Ishikawa (cell line): ENCODE measurements at regions not wholly inside any gene's neighbourhood (a gene's known extent, or its start where the extent isn't known, plus 50 kb on each side); places are given as distances from the start of the nearest gene placed in this dataset.

ENCODE experiments used
- CEBPB ChIP-seq: IDR thresholded peaks from 2 replicates; pipeline ENCODE4 v1.6.1; 2012
- CREB1 ChIP-seq: IDR thresholded peaks from 2 replicates; pipeline ENCODE4 v1.6.1; 2012; ENCODE audit warnings: low read depth
- EGR1 ChIP-seq: IDR thresholded peaks from 2 replicates; pipeline ENCODE4 v1.6.1; 2012
- EP300 ChIP-seq: IDR thresholded peaks from 2 replicates; pipeline ENCODE4 v1.6.1; 2012; ENCODE audit warnings: borderline replicate concordance
- FOXM1 ChIP-seq: IDR thresholded peaks from 2 replicates; pipeline ENCODE4 v1.6.1; 2012; ENCODE audit warnings: low read depth, borderline replicate concordance
- MAX ChIP-seq: IDR thresholded peaks from 2 replicates; pipeline ENCODE4 v1.6.1; 2012
- NFIC ChIP-seq: IDR thresholded peaks from 2 replicates; pipeline ENCODE4 v1.6.1; 2012
- RAD21 ChIP-seq: IDR thresholded peaks from 2 replicates; pipeline ENCODE4 v1.6.1; 2012; ENCODE audit warnings: low read depth
- REST ChIP-seq: IDR thresholded peaks from 2 replicates; pipeline ENCODE4 v1.6.1; 2012; ENCODE audit warnings: low read depth, mild to moderate bottlenecking
- TAF1 ChIP-seq: IDR thresholded peaks from 2 replicates; pipeline ENCODE4 v1.6.1; 2012; ENCODE audit warnings: low read depth, mild to moderate bottlenecking
- TCF12 ChIP-seq: IDR thresholded peaks from 2 replicates; pipeline ENCODE4 v1.6.1; 2012; ENCODE audit warnings: low read depth
- TEAD4 ChIP-seq: IDR thresholded peaks from 2 replicates; pipeline ENCODE4 v1.6.1; 2012
- USF1 ChIP-seq: IDR thresholded peaks from 2 replicates; pipeline ENCODE4 v1.6.1; 2012
- YY1 ChIP-seq: IDR thresholded peaks from 2 replicates; pipeline ENCODE4 v1.6.1; 2012; ENCODE audit warnings: low read depth
- ZBTB7A ChIP-seq: IDR thresholded peaks from 2 replicates; pipeline ENCODE4 v1.6.1; 2012; ENCODE audit warnings: low read depth

GRCh38 chr16:86828202-86828601 lies 249.9 kb downstream of the FOXL1 start:
- TF ChIP-seq MAX (no peak), FOXM1 (no peak), RAD21 (no peak), CEBPB (no peak), ZBTB7A (no peak), EGR1 (no peak), TAF1 (no peak), NFIC (no peak), TEAD4 (no peak), TCF12 (no peak), EP300 (no peak), USF1 (no peak)

GRCh38 chr16:86828653-86829052 lies 250.3 kb downstream of the FOXL1 start:
- TF ChIP-seq TAF1 (no peak), MAX (no peak), TCF12 (no peak), USF1 (no peak), EP300 (no peak), CREB1 (no peak), FOXM1 (no peak), REST (no peak), TEAD4 (no peak), EGR1 (no peak), ZBTB7A (no peak), CEBPB (no peak), YY1 (no peak), RAD21 (no peak), NFIC (no peak)

GRCh38 chr16:86831366-86831765 lies 253.0 kb downstream of the FOXL1 start:
- no peak for TF ChIP-seq MAX

- TF ChIP-seq CREB1: no peak
- no peak for TF ChIP-seq CEBPB
- TF ChIP-seq EP300: no peak
- no peak for TF ChIP-seq TAF1
- TF ChIP-seq NFIC: no peak
- no peak for TF ChIP-seq MAX
- no peak for TF ChIP-seq REST
- TF ChIP-seq FOXM1: no peak
- TF ChIP-seq USF1: no peak
- TF ChIP-seq TCF12: no peak
Observed at GRCh38 chr16:86833136-86833535, 254.8 kb downstream of the FOXL1 start.

- no peak for TF ChIP-seq CREB1
- no peak for TF ChIP-seq EGR1
- TF ChIP-seq RAD21: no peak
- TF ChIP-seq TAF1: no peak
- no peak for TF ChIP-seq REST
- TF ChIP-seq FOXM1: no peak
Observed at GRCh38 chr16:86834451-86835035, 256.2 kb downstream of the FOXL1 start.
